ENCODE measurements at regions not wholly inside any gene's neighbourhood (a gene's known extent, or its start where the extent isn't known, plus 50 kb on each side); places are given as distances from the start of the nearest gene placed in this dataset.

- H3K4me1 Mint-ChIP-seq, result no peaks in the 10 kb centered on the region
- H3K36me3 Mint-ChIP-seq, result no peaks in the 10 kb centered on the region
- H3K4me3 Mint-ChIP-seq, result no peak overlapping the region
- H3K9me3 Mint-ChIP-seq, result peaks cover 5% of the 10 kb centered on the region
- no peak overlapping the region for H3K27ac Mint-ChIP-seq
- TF ChIP-seq, protein P1, sequence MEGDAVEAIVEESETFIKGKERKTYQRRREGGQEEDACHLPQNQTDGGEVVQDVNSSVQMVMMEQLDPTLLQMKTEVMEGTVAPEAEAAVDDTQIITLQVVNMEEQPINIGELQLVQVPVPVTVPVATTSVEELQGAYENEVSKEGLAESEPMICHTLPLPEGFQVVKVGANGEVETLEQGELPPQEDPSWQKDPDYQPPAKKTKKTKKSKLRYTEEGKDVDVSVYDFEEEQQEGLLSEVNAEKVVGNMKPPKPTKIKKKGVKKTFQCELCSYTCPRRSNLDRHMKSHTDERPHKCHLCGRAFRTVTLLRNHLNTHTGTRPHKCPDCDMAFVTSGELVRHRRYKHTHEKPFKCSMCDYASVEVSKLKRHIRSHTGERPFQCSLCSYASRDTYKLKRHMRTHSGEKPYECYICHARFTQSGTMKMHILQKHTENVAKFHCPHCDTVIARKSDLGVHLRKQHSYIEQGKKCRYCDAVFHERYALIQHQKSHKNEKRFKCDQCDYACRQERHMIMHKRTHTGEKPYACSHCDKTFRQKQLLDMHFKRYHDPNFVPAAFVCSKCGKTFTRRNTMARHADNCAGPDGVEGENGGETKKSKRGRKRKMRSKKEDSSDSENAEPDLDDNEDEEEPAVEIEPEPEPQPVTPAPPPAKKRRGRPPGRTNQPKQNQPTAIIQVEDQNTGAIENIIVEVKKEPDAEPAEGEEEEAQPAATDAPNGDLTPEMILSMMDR (IDR thresholded peaks at IDR 0.05; ENCODE audit: unreplicated experiment), result no peak
- H3K27me3 Mint-ChIP-seq (ENCODE audit: low read depth), result peaks cover 17% of the 10 kb centered on the region
- no peak for DNase-seq (ENCODE audit: low spot score in 2 of 2, unreplicated experiment in 2 of 2)
Measured at GRCh38 chr7:105002-105401, 87.4 kb upstream of the FAM20C start.

- H3K27me3 Mint-ChIP-seq (ENCODE audit: low read depth), result peaks cover 21% of the 10 kb centered on the region
- DNase-seq (ENCODE audit: low spot score in 2 of 2, unreplicated experiment in 2 of 2), result no peak
- no peak overlapping the region for H3K27ac Mint-ChIP-seq
- TF ChIP-seq, protein P1 (IDR thresholded peaks at IDR 0.05; ENCODE audit: unreplicated experiment), result no peak
- H3K36me3 Mint-ChIP-seq, result no peaks in the 10 kb centered on the region
- no peaks in the 10 kb centered on the region for H3K9me3 Mint-ChIP-seq
- H3K4me1 Mint-ChIP-seq, result no peaks in the 10 kb centered on the region
- no peak overlapping the region for H3K4me3 Mint-ChIP-seq
Measured at GRCh38 chr7:106356-106755, 86.0 kb upstream of the FAM20C start.

GRCh38 chr7:107233-107632 lies 85.1 kb upstream of the FAM20C start:
- no peak overlapping the region for H3K4me3 Mint-ChIP-seq
- no peak for DNase-seq (ENCODE audit: low spot score in 2 of 2, unreplicated experiment in 2 of 2)
- H3K4me1 Mint-ChIP-seq, result no peaks in the 10 kb centered on the region
- no peaks in the 10 kb centered on the region for H3K36me3 Mint-ChIP-seq
- peaks cover 21% of the 10 kb centered on the region for H3K27me3 Mint-ChIP-seq (ENCODE audit: low read depth)
- H3K9me3 Mint-ChIP-seq, result peaks cover 7% of the 10 kb centered on the region
- no peak overlapping the region for H3K27ac Mint-ChIP-seq
- TF ChIP-seq, protein P1 (IDR thresholded peaks at IDR 0.05; ENCODE audit: unreplicated experiment), result no peak

- H3K36me3 Mint-ChIP-seq, result peaks cover 3% of the 10 kb centered on the region
- peaks cover 21% of the 10 kb centered on the region for H3K27me3 Mint-ChIP-seq (ENCODE audit: low read depth)
- H3K4me3 Mint-ChIP-seq, result no peak overlapping the region
- TF ChIP-seq, protein P1 (IDR thresholded peaks at IDR 0.05; ENCODE audit: unreplicated experiment), result no peak
- H3K4me1 Mint-ChIP-seq, result no peaks in the 10 kb centered on the region
- H3K27ac Mint-ChIP-seq, result no peak overlapping the region
- H3K9me3 Mint-ChIP-seq, result peaks cover 14% of the 10 kb centered on the region
- DNase-seq (ENCODE audit: low spot score in 2 of 2, unreplicated experiment in 2 of 2), result no peak
Measured at GRCh38 chr7:107907-108306, 84.5 kb upstream of the FAM20C start.

DNA sequence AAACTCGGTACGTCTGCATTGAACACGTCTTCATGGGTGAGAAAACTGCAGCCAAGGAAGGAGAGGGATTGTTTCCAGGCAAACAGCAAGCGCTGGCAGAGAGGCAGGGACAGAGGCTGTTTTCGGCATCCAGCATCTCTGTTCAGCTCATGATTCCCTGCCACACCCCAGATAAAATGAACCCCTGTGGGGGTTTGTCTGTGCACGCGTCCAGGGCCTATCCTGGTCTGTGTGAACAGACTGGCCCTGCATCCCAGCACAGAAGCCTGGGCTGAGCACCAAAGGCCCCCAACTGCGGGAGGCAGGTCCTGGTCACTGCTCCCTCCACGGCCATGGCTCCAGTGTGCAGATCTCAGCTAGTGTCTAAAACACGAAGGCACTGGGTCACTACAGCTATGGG lies 83.3 kb upstream of the FAM20C start:
- peaks cover 26% of the 10 kb centered on the region for H3K9me3 Mint-ChIP-seq
- H3K4me3 Mint-ChIP-seq, result no peak overlapping the region
- TF ChIP-seq, protein P1 (IDR thresholded peaks at IDR 0.05; ENCODE audit: unreplicated experiment), result no peak
- H3K36me3 Mint-ChIP-seq, result peaks cover 3% of the 10 kb centered on the region
- DNase-seq (ENCODE audit: low spot score in 2 of 2, unreplicated experiment in 2 of 2), result no peak
- no peaks in the 10 kb centered on the region for H3K4me1 Mint-ChIP-seq
- peaks cover 21% of the 10 kb centered on the region for H3K27me3 Mint-ChIP-seq (ENCODE audit: low read depth)
- H3K27ac Mint-ChIP-seq, result no peak overlapping the region

Measured in mesothelial cell of epicardium (in vitro differentiated cells).